GM18520 (cell line): ENCODE measurements at regions not wholly inside any gene's neighbourhood (a gene's known extent, or its start where the extent isn't known, plus 50 kb on each side); places are given as distances from the start of the nearest gene placed in this dataset.
"Not testable (repeated sequence)": the region's sequence is repeated elsewhere in the genome, so short reads cannot be mapped to it uniquely, and the experiment has no call there.

ENCODE experiments used
- ATAC-seq: cut with Tn5 transposase; IDR thresholded peaks from one replicate; pipeline ENCODE4 v1.9.1; 2021; ENCODE audit not compliant: unreplicated experiment

GRCh38 chr5:102154791-102155605 lies 141.1 kb downstream of the SLCO4C1 start:
- ATAC-seq = not testable (repeated sequence)

DNA sequence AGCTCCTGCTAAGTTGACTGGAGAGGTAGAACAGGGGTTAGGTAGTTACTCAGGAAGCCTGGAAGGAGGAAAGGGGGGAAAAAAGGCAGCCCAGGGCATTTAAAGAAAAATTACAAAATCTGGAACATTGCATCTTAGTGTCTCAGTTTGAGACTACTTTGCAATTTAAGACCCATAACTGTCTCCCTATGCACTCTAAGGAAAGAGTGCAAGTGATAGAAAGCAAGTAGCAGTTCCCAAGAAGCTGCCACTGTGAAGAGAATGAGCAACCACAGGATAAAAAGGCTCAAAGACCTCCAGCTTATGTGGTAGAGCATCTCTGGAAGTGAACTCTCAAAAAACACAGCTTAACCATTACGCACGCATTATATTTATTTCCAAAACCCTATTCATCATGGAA lies 141.8 kb downstream of the SLCO4C1 start:
- ATAC-seq = no peak

GRCh38 chr5:102153003-102153759 lies 142.9 kb downstream of the SLCO4C1 start:
- ATAC-seq = peak; percentile 59

GRCh38 chr5:102139029-102139428 lies 157.1 kb downstream of the SLCO4C1 start:
- no peak for ATAC-seq

DNA sequence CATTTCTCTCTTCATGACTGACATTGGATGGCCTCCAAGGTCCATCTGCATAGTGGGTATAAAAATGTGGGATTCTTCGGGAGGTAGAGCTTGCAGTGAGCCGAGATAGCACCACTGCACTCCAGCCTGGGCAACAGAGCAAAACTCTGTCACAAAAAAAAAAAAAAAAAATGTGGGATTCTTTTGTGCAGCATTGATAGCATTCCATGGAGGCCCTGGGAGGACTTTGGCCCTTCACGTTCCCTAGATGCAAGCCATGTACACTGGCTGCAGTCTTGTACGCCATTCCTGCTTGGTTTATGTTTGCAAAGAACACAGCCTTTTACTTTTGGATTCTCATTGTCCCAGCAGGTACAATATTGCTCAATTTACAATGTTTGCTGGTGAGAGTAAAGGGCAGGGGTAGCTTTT lies 157.8 kb downstream of the SLCO4C1 start:
- no peak for ATAC-seq

DNA sequence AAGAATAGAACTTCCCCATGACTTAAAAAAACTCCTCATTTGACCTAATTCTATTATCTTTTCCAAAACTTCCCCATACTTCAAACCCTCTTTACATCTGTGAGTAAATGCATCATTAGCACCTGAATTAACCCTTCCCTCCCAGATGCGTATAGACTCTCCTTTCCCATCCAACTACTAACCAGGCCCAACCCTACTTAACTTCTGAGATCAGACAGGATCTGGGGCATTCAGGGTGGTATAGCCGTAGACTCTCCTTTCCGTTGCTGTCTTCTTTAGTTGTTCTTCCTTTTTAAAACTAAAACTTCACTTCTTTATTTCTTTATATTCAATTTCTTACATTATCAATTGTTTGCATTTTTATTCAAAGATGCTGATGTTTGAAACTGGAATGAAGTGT lies 165.2 kb downstream of the SLCO4C1 start:
- ATAC-seq = no peak

DNA sequence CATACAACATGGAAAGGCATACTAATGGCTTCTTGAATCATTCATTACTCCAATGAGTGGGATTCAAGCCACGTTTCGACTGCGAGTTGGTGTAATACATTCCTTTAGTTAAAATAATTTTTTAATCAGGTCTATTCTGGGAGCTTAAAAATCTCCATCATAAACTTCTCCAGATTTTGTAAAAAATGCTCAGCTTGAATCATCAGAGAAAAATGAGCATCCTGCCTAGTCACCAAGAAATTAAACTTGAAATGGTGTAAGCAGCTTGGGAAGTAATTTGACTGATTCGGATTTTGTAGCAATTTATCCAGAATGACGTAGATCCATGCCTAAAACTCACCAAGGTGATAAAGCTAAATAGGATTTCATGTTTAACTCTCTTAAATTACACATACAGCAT lies 165.7 kb downstream of the SLCO4C1 start:
- no peak for ATAC-seq

- no peak for ATAC-seq
Observed at GRCh38 chr5:102119252-102119651, 176.8 kb downstream of the SLCO4C1 start.

DNA sequence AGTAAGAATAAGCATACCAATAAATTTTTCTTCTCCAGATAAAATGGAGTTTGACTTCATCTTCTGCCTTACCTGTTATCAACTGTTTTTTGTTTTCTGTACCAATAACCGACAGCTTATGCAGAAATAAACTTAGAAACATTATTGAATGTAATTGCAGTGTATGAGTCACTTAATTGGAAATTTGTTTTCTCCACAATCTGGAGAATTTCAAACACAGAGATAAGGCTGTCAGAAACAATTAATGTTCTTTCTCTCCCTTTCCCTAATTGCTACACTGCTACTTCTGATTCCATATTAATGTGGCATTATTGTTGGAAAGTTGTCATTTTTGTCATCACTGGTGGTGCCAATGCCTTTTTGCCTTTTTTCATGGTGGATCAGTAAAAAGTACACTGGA lies 180.3 kb downstream of the SLCO4C1 start:
- no peak for ATAC-seq

- no peak for ATAC-seq
Observed at GRCh38 chr5:102114525-102115069, 181.5 kb downstream of the SLCO4C1 start.

DNA sequence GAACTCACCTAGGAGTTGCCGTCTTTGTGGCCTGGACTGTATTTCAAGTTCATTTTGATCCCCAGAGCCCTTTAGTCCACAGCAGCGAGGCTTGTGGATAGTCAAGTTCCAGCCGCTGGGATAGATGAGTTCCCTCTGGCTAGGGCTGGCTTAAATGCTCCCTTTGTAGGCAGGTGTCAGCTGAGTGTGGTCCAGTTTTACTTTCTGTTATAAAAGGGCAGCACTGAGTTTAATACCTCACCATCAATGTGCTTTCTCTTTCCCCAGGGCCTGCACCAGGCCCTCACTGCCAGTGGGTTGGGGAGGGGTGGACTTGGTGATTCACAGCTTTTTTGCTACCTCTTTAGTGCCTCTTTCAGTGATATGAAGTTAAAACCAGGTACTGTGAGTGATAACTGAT lies 188.2 kb downstream of the SLCO4C1 start:
- no peak for ATAC-seq

GRCh38 chr5:102106599-102106998 lies 189.5 kb downstream of the SLCO4C1 start:
- ATAC-seq = no peak

DNA sequence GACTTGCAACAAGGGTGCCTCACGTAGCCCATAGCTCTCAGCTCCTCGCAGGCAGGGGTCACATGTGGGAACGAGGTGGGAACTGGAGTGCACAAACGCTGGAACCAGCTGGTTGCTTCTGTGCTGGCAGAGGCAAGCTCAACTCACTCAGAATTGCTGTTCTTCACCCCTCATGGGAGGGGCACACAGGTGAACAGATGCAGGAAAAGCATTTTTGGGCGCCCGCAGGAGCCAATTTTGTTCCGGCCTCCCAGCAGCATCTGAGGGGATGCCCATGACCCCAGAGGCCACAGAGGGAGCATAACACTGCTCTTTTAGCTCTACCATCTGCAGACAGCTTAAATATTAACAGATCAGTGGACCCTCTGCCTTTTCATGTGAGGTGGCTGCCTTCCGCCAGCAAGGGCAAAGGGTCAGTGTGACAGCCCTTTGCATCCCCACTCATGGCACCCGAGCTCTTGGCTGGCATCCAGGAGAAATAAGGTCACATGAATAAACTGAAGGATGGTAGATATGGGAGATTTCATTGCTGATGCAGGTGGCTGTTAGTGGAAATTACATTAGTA lies 196.2 kb downstream of the SLCO4C1 start:
- ATAC-seq = no peak

GRCh38 chr5:102099083-102099482 lies 197.0 kb downstream of the SLCO4C1 start:
- not testable (repeated sequence) for ATAC-seq

DNA sequence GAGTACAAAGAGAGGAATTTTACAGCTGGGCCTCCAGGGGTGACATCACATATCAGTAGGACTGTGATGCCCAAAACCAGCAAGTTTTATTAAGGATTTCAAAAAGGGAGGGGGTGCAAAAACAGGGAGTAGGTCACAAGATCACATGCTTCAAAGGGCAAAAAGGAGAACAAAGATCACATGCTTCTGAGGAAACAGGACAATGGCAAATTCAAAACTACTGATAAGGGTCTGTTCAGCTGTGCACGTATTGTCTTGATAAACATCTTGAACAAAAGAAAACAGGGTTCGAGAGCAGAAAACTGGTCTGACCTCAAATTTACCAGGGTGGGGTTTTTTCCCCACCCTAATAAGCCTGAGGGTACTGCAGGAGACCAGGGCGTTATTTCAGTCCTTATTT lies 197.5 kb downstream of the SLCO4C1 start:
- ATAC-seq = not testable (repeated sequence)

DNA sequence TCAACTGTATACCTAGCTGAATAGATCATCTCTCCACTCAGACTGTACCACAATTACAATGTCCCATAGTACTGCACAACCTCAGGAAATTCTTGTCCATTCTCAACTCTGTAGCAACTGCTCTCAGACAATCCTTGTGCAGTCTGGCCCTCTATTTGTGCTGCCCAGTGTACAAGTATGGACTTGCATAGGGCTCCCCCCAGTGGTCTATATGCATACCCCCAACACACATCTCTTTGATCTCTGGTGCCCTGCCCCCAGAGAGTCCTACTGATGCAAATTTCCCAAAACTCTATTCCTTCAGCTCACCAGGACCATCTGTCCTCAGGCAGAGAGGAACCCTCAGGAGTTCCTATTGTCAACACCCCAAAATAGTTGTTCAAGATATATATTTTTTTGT lies 205.3 kb downstream of the SLCO4C1 start:
- ATAC-seq = no peak

DNA sequence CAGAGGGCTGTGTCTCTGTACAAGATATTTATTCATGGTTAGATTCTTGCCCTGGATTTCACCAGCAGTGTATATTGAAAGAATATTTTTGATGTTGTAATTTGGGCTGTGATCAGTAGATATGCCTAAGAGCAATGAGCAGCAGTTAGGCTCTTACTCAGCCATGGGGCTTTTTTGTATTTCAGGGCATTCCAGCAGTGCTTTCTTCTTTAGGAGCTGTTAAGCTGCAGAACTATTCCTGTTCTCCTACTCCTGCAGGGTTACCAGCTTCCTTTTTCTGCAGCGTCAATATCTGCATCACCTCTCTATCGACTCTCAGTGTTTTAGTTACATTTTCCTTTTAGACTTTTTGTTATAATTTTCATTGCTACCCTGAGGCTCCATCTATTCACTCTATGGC lies 206.2 kb downstream of the SLCO4C1 start:
- no peak for ATAC-seq

- no peak for ATAC-seq
Observed at GRCh38 chr5:102087906-102088305, 208.2 kb downstream of the SLCO4C1 start.

DNA sequence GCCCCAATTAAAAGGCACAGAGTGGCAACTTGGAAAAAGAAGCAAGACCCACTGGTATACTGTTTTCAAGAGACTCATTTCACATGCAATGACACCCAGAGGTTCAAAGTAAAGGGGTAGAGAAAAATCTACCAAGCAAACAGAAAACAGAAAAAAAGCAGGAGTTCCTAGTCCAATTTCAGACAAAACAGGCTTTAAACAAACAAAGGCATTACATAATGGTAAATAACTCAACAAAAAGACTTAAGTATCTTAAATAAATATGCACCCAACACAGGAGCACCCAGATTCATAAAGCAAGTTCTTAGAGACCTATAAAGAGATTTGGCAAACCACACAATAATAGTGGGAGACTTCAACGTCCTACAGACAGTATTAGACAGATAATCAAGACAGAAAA lies 215.8 kb downstream of the SLCO4C1 start:
- ATAC-seq = no peak

DNA sequence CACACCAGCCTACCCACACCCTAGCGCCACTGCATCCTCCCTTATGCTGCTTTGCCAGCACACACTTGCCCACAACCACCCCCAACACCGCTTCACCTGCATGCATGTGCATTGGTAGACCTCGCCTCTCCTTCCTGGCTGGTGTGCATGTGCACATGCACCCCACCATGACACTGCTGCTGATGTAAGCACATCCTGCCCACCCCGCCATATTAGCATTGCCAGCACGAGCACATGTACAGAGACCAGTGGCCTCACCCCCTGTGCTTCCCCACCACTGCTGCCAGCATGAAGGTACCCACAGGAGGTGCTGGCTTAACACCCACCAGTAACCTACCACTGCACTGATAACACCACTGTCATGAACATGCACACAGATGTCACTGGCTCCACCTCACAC lies 218.2 kb downstream of the SLCO4C1 start:
- ATAC-seq = no peak

DNA sequence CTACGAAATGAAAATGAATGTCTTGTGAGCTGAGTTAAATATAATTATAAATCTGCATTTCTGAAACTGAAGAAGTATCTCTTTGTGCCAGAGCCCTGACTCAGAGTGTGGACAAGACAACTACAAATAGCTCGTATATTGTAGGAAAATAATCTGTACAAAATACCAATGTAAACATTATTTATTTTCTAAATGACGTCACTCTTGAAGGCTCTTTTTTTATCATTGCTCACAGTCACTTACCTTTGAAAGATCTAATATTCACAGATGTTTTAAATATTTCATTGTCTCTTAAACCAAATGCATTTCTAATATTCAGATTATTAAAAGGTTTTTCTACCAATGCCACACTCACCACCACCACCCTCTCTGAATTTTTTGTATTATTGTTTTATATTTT lies 226.1 kb downstream of the SLCO4C1 start:
- ATAC-seq = no peak

- ATAC-seq = no peak
Observed at GRCh38 chr5:102068870-102069269, 227.2 kb downstream of the SLCO4C1 start.
